H9 (cell line): ENCODE measurements at regions not wholly inside any gene's neighbourhood (a gene's known extent, or its start where the extent isn't known, plus 50 kb on each side); places are given as distances from the start of the nearest gene placed in this dataset.
A peak's percentile ranks its signal among the peaks of the same experiment; 100 is the strongest.

Experiments
- DNase-seq: peaks from one replicate; pipeline ENCODE4 v3.0.0-alpha.2; 2017
- H2AFZ ChIP-seq: one replicate; pipeline ENCODE4 v1.6.1; 2013; ENCODE audit warnings: mild to moderate bottlenecking, low read length, control low read depth, moderate library complexity
- H2AK5ac ChIP-seq: 2 replicates; pipeline ENCODE4 v1.6.1; 2013; ENCODE audit warnings: low read length, control low read depth, mixed read lengths; ENCODE audit not compliant: insufficient read length
- H2BK120ac ChIP-seq: one replicate; pipeline ENCODE4 v1.6.1; 2013; ENCODE audit warnings: low read depth, mild to moderate bottlenecking, low read length, control low read depth, inconsistent platforms; ENCODE audit not compliant: poor library complexity, severe bottlenecking
- H2BK12ac ChIP-seq: 2 replicates; pipeline ENCODE4 v1.6.1; 2013; ENCODE audit warnings: low read length, control low read depth, mixed read lengths, low read depth; ENCODE audit not compliant: insufficient read length
- H2BK15ac ChIP-seq: 2 replicates; pipeline ENCODE4 v1.6.1; 2013; ENCODE audit warnings: low read depth, low read length, control low read depth
- H2BK20ac ChIP-seq: one replicate; pipeline ENCODE4 v1.6.1; 2013; ENCODE audit warnings: low read depth, mild to moderate bottlenecking, low read length, control low read depth, inconsistent platforms; ENCODE audit not compliant: poor library complexity, severe bottlenecking
- H2BK5ac ChIP-seq: 2 replicates; pipeline ENCODE4 v1.6.1; 2013; ENCODE audit warnings: low read length, control low read depth, mixed read lengths; ENCODE audit not compliant: insufficient read length
- H3K14ac ChIP-seq: 2 replicates; pipeline ENCODE4 v1.6.1; 2013; ENCODE audit warnings: low read length, control low read depth; ENCODE audit not compliant: insufficient read depth
- H3K18ac ChIP-seq: 2 replicates; pipeline ENCODE4 v1.6.1; 2013; ENCODE audit warnings: low read depth, mild to moderate bottlenecking, mixed read lengths, low read length, control low read depth; ENCODE audit not compliant: insufficient read length
- H3K23ac ChIP-seq: 2 replicates; pipeline ENCODE4 v1.6.1; 2013; ENCODE audit warnings: low read length, control low read depth, mixed read lengths, low read depth; ENCODE audit not compliant: insufficient read length
- H3K23me2 ChIP-seq: 2 replicates; pipeline ENCODE4 v1.6.1; 2013; ENCODE audit warnings: low read depth, mild to moderate bottlenecking, mixed read lengths, low read length, control low read depth; ENCODE audit not compliant: insufficient read length, poor library complexity, severe bottlenecking
- H3K27ac ChIP-seq: 2 replicates; pipeline ENCODE4 v1.5.1; 2013; ENCODE audit warnings: low read length, control low read depth, mixed read lengths, low read depth; ENCODE audit not compliant: insufficient read length
- H3K27me3 ChIP-seq: 2 replicates; pipeline ENCODE4 v1.6.1; 2013; ENCODE audit warnings: low read length, control low read depth, inconsistent platforms; ENCODE audit not compliant: insufficient read depth
- H3K4ac ChIP-seq: 2 replicates; pipeline ENCODE4 v1.6.1; 2013; ENCODE audit warnings: low read depth, mild to moderate bottlenecking, control low read depth, inconsistent platforms, low read length, moderate library complexity
- H3K4me1 ChIP-seq: 2 replicates; pipeline ENCODE4 v1.6.1; 2013; ENCODE audit warnings: low read length, control low read depth, inconsistent platforms; ENCODE audit not compliant: insufficient read depth
- H3K4me2 ChIP-seq: 2 replicates; pipeline ENCODE4 v1.6.1; 2013; ENCODE audit warnings: low read length, control low read depth, mixed read lengths; ENCODE audit not compliant: insufficient read length, insufficient read depth
- H3K56ac ChIP-seq: 2 replicates; pipeline ENCODE4 v1.6.1; 2013; ENCODE audit warnings: low read depth, mild to moderate bottlenecking, mixed read lengths, low read length, control low read depth; ENCODE audit not compliant: insufficient read length
- H3K79me1 ChIP-seq: 2 replicates; pipeline ENCODE4 v1.6.1; 2013; ENCODE audit warnings: low read depth, mild to moderate bottlenecking, moderate library complexity, low read length, control low read depth, inconsistent platforms; ENCODE audit not compliant: insufficient read depth, poor library complexity, severe bottlenecking
- H3K79me2 ChIP-seq: 2 replicates; pipeline ENCODE4 v1.6.1; 2013; ENCODE audit warnings: low read length, control low read depth, inconsistent platforms; ENCODE audit not compliant: insufficient read depth
- H3K9ac ChIP-seq: 2 replicates; pipeline ENCODE4 v1.6.1; 2013; ENCODE audit warnings: low read length, control low read depth, mixed read lengths; ENCODE audit not compliant: insufficient read length; ENCODE audit errors: extremely low read depth
- H3K9me3 ChIP-seq: one replicate; pipeline ENCODE4 v1.6.1; 2013; ENCODE audit warnings: low read depth, low read length, inconsistent platforms; ENCODE audit not compliant: control insufficient read depth
- H3T11ph ChIP-seq: one replicate; pipeline ENCODE4 v1.6.1; 2013; ENCODE audit warnings: mild to moderate bottlenecking, low read length, control low read depth, inconsistent platforms
- H4K20me1 ChIP-seq: one replicate; pipeline ENCODE4 v1.6.1; 2013; ENCODE audit not compliant: control insufficient read depth, insufficient read length, insufficient read depth
- H4K5ac ChIP-seq: 2 replicates; pipeline ENCODE4 v1.6.1; 2013; ENCODE audit warnings: low read depth, mild to moderate bottlenecking, mixed read lengths, low read length, control low read depth; ENCODE audit not compliant: insufficient read length
- H4K8ac ChIP-seq: replicated peaks from 2 replicates; pipeline ENCODE4 v1.6.1; 2013; ENCODE audit warnings: low read length, control low read depth, mixed read lengths, low read depth; ENCODE audit not compliant: insufficient read length
- H4K91ac ChIP-seq: 2 replicates; pipeline ENCODE4 v1.6.1; 2013; ENCODE audit warnings: low read depth, mild to moderate bottlenecking, moderate library complexity, mixed read lengths, low read length, control low read depth; ENCODE audit not compliant: insufficient read length
- H3K27ac Mint-ChIP-seq, 3 experiments: 2 replicates in 2 of 3; 3 replicates in 1 of 3; pipeline ENCODE4 v1.8.0; 2020 to 2021; ENCODE audit warnings: mixed read lengths in 3 of 3, mild to moderate bottlenecking in 1 of 3, moderate library complexity in 1 of 3
- H3K27me3 Mint-ChIP-seq: 2 replicates; pipeline ENCODE4 v1.8.0; 2021; ENCODE audit warnings: low read depth, mild to moderate bottlenecking, moderate library complexity, mixed read lengths
- H3K36me3 Mint-ChIP-seq, 3 experiments: 2 replicates in 2 of 3; 3 replicates in 1 of 3; pipeline ENCODE4 v1.8.0; 2020 to 2021; ENCODE audit warnings: low read depth in 3 of 3, mixed read lengths in 3 of 3; ENCODE audit not compliant: insufficient read depth in 1 of 3
- H3K4me1 Mint-ChIP-seq, 2 experiments: 2 replicates each; pipeline ENCODE4 v1.8.0; 2020; ENCODE audit warnings: mixed read lengths in 2 of 2
- H3K4me3 Mint-ChIP-seq, 2 experiments: 2 replicates in 1 of 2; 3 replicates in 1 of 2; pipeline ENCODE4 v1.8.0; 2020 to 2021; ENCODE audit warnings: mild to moderate bottlenecking in 2 of 2, mixed read lengths in 2 of 2, moderate library complexity in 1 of 2
- H3K9me3 Mint-ChIP-seq, 2 experiments: 2 replicates in 1 of 2; 3 replicates in 1 of 2; pipeline ENCODE4 v1.8.0; 2020; ENCODE audit warnings: mild to moderate bottlenecking in 2 of 2, mixed read lengths in 2 of 2, moderate library complexity in 1 of 2
- CTCF ChIP-seq: fragments of 200-600 bp; sonication (generic); conservative IDR thresholded peaks from 3 replicates; pipeline ENCODE4 v1.8.0; 2021; ENCODE audit warnings: antibody characterized with exemption, mild to moderate bottlenecking
- WGBS: extraction: QIAGEN DNeasy Blood & Tissue Kit; methylation state at CpG from one replicate; pipeline ENCODE4 v1.1.7; 2013; ENCODE audit warnings: missing lambda C conversion rate, low lambda C conversion rate, mixed read lengths; ENCODE audit not compliant: insufficient read length; ENCODE audit errors: extremely low coverage; 5-methylcytosine and 5-hydroxymethylcytosine counted together

- no peak overlapping the region for H2BK15ac ChIP-seq
- H3K79me2 ChIP-seq: no peaks in the 10 kb centered on the region
- H4K91ac ChIP-seq: no peak overlapping the region
- Mint-ChIP-seq H3K27ac (no peak overlapping the region), H3K36me3 (no peaks in the 10 kb centered on the region; a peak in 2 of 7 replicates), H3K9me3 (no peaks in the 10 kb centered on the region), H3K4me1 (peaks cover 27 to 32% of the 10 kb centered on the region in 2 experiments), H3K4me3 (no peak overlapping the region), H3K27me3 (no peaks in the 10 kb centered on the region)
- no peak overlapping the region for H4K8ac ChIP-seq
- no peak overlapping the region for H4K5ac ChIP-seq
- no peak overlapping the region for H3K56ac ChIP-seq
- no peak overlapping the region for H3K4ac ChIP-seq
- no peaks in the 10 kb centered on the region for H3K27me3 ChIP-seq
- no peaks in the 10 kb centered on the region for H3K23me2 ChIP-seq
- no peak overlapping the region for H2AFZ ChIP-seq
- no peak overlapping the region for H3K27ac ChIP-seq
- H3K79me1 ChIP-seq: no peaks in the 10 kb centered on the region
- no peak for DNase-seq
- no peaks in the 10 kb centered on the region for H3K9me3 ChIP-seq
- no CpG with 5 or more reads among the region's 3 CpGs for WGBS
- H3K4me2 ChIP-seq: peak overlapping the region; percentile 26
- H3K9ac ChIP-seq: no peak overlapping the region
- no peak overlapping the region for H2BK5ac ChIP-seq
- H2BK12ac ChIP-seq: no peak overlapping the region
- peaks cover 12% of the 10 kb centered on the region for H3K4me1 ChIP-seq
- H4K20me1 ChIP-seq: no peaks in the 10 kb centered on the region
- no peak overlapping the region for H3T11ph ChIP-seq
- H2BK120ac ChIP-seq: no peak overlapping the region
- H2BK20ac ChIP-seq: no peak overlapping the region
- H3K14ac ChIP-seq: no peak overlapping the region
- H3K18ac ChIP-seq: no peak overlapping the region
- H3K23ac ChIP-seq: no peak overlapping the region
- no peak overlapping the region for H2AK5ac ChIP-seq
- TF ChIP-seq CTCF: no peak
These were observed 500.9 kb downstream of the BCL11A start for GRCh38 chr2:60052601-60053000.
